ENCODE measurements at regions not wholly inside any gene's neighbourhood (a gene's known extent, or its start where the extent isn't known, plus 50 kb on each side); places are given as distances from the start of the nearest gene placed in this dataset.
A peak's percentile ranks its signal among the peaks of the same experiment; 100 is the strongest.

GRCh38 chr11:76721755-76722677, 51.5 kb upstream of the LRRC32 start:
- peak; percentile 84 for FAIRE-seq
- DNase-seq (ENCODE audit: extremely low spot score, insufficient read length, low read depth): peak; percentile 29

- DNase-seq (ENCODE audit: extremely low spot score, insufficient read length, low read depth) (no peak), FAIRE-seq (no peak)
These were observed 52.6 kb upstream of the LRRC32 start for GRCh38 chr11:76723142-76723541.

GRCh38 chr11:76723548-76723947, 53.0 kb upstream of the LRRC32 start:
- FAIRE-seq: no peak

GRCh38 chr11:76724171-76724768, 53.7 kb upstream of the LRRC32 start:
- no peak for FAIRE-seq
- no peak for DNase-seq (ENCODE audit: extremely low spot score, insufficient read length, low read depth)

More at GRCh38 chr11:76723548-76723947, 53.0 kb upstream of the LRRC32 start:
- DNase-seq (ENCODE audit: extremely low spot score, insufficient read length, low read depth): no peak

GRCh38 chr11:76728227-76728626, 54.9 kb upstream of the TSKU start:
- FAIRE-seq (no peak), DNase-seq (ENCODE audit: extremely low spot score, insufficient read length, low read depth) (no peak)

- DNase-seq (ENCODE audit: extremely low spot score, insufficient read length, low read depth) (no peak), FAIRE-seq (no peak)
These were observed 54.4 kb upstream of the TSKU start for GRCh38 chr11:76728778-76729177.

GRCh38 chr11:76729214-76729613, 53.9 kb upstream of the TSKU start:
- FAIRE-seq (no peak), DNase-seq (ENCODE audit: extremely low spot score, insufficient read length, low read depth) (no peak)

- FAIRE-seq (no peak), DNase-seq (ENCODE audit: extremely low spot score, insufficient read length, low read depth) (no peak)
These were observed 52.1 kb upstream of the TSKU start for GRCh38 chr11:76730887-76731565.

GRCh38 chr11:76732643-76733042, 50.5 kb upstream of the TSKU start:
- no peak for DNase-seq (ENCODE audit: extremely low spot score, insufficient read length, low read depth)

More at GRCh38 chr11:76732643-76733042, 50.5 kb upstream of the TSKU start:
- FAIRE-seq: no peak
